H9 (cell line): ENCODE measurements at regions not wholly inside any gene's neighbourhood (a gene's known extent, or its start where the extent isn't known, plus 50 kb on each side); places are given as distances from the start of the nearest gene placed in this dataset.

Experiments used
- DNase-seq: peaks from one replicate; pipeline ENCODE4 v3.0.0-alpha.2; 2017
- H2AFZ ChIP-seq: one replicate; pipeline ENCODE4 v1.6.1; 2013; ENCODE audit warnings: mild to moderate bottlenecking, low read length, control low read depth, moderate library complexity
- H2AK5ac ChIP-seq: 2 replicates; pipeline ENCODE4 v1.6.1; 2013; ENCODE audit warnings: low read length, control low read depth, mixed read lengths; ENCODE audit not compliant: insufficient read length
- H2BK120ac ChIP-seq: one replicate; pipeline ENCODE4 v1.6.1; 2013; ENCODE audit warnings: low read depth, mild to moderate bottlenecking, low read length, control low read depth, inconsistent platforms; ENCODE audit not compliant: poor library complexity, severe bottlenecking
- H2BK12ac ChIP-seq: 2 replicates; pipeline ENCODE4 v1.6.1; 2013; ENCODE audit warnings: low read length, control low read depth, mixed read lengths, low read depth; ENCODE audit not compliant: insufficient read length
- H2BK15ac ChIP-seq: 2 replicates; pipeline ENCODE4 v1.6.1; 2013; ENCODE audit warnings: low read depth, low read length, control low read depth
- H2BK20ac ChIP-seq: one replicate; pipeline ENCODE4 v1.6.1; 2013; ENCODE audit warnings: low read depth, mild to moderate bottlenecking, low read length, control low read depth, inconsistent platforms; ENCODE audit not compliant: poor library complexity, severe bottlenecking
- H2BK5ac ChIP-seq: 2 replicates; pipeline ENCODE4 v1.6.1; 2013; ENCODE audit warnings: low read length, control low read depth, mixed read lengths; ENCODE audit not compliant: insufficient read length
- H3K14ac ChIP-seq: 2 replicates; pipeline ENCODE4 v1.6.1; 2013; ENCODE audit warnings: low read length, control low read depth; ENCODE audit not compliant: insufficient read depth
- H3K18ac ChIP-seq: 2 replicates; pipeline ENCODE4 v1.6.1; 2013; ENCODE audit warnings: low read depth, mild to moderate bottlenecking, mixed read lengths, low read length, control low read depth; ENCODE audit not compliant: insufficient read length
- H3K23ac ChIP-seq: 2 replicates; pipeline ENCODE4 v1.6.1; 2013; ENCODE audit warnings: low read length, control low read depth, mixed read lengths, low read depth; ENCODE audit not compliant: insufficient read length
- H3K23me2 ChIP-seq: 2 replicates; pipeline ENCODE4 v1.6.1; 2013; ENCODE audit warnings: low read depth, mild to moderate bottlenecking, mixed read lengths, low read length, control low read depth; ENCODE audit not compliant: insufficient read length, poor library complexity, severe bottlenecking
- H3K27ac ChIP-seq: 2 replicates; pipeline ENCODE4 v1.5.1; 2013; ENCODE audit warnings: low read length, control low read depth, mixed read lengths, low read depth; ENCODE audit not compliant: insufficient read length
- H3K27me3 ChIP-seq: 2 replicates; pipeline ENCODE4 v1.6.1; 2013; ENCODE audit warnings: low read length, control low read depth, inconsistent platforms; ENCODE audit not compliant: insufficient read depth
- H3K4ac ChIP-seq: 2 replicates; pipeline ENCODE4 v1.6.1; 2013; ENCODE audit warnings: low read depth, mild to moderate bottlenecking, control low read depth, inconsistent platforms, low read length, moderate library complexity
- H3K4me1 ChIP-seq: 2 replicates; pipeline ENCODE4 v1.6.1; 2013; ENCODE audit warnings: low read length, control low read depth, inconsistent platforms; ENCODE audit not compliant: insufficient read depth
- H3K4me2 ChIP-seq: 2 replicates; pipeline ENCODE4 v1.6.1; 2013; ENCODE audit warnings: low read length, control low read depth, mixed read lengths; ENCODE audit not compliant: insufficient read length, insufficient read depth
- H3K56ac ChIP-seq: 2 replicates; pipeline ENCODE4 v1.6.1; 2013; ENCODE audit warnings: low read depth, mild to moderate bottlenecking, mixed read lengths, low read length, control low read depth; ENCODE audit not compliant: insufficient read length
- H3K79me1 ChIP-seq: 2 replicates; pipeline ENCODE4 v1.6.1; 2013; ENCODE audit warnings: low read depth, mild to moderate bottlenecking, moderate library complexity, low read length, control low read depth, inconsistent platforms; ENCODE audit not compliant: insufficient read depth, poor library complexity, severe bottlenecking
- H3K79me2 ChIP-seq: 2 replicates; pipeline ENCODE4 v1.6.1; 2013; ENCODE audit warnings: low read length, control low read depth, inconsistent platforms; ENCODE audit not compliant: insufficient read depth
- H3K9ac ChIP-seq: 2 replicates; pipeline ENCODE4 v1.6.1; 2013; ENCODE audit warnings: low read length, control low read depth, mixed read lengths; ENCODE audit not compliant: insufficient read length; ENCODE audit errors: extremely low read depth
- H3K9me3 ChIP-seq: one replicate; pipeline ENCODE4 v1.6.1; 2013; ENCODE audit warnings: low read depth, low read length, inconsistent platforms; ENCODE audit not compliant: control insufficient read depth
- H3T11ph ChIP-seq: one replicate; pipeline ENCODE4 v1.6.1; 2013; ENCODE audit warnings: mild to moderate bottlenecking, low read length, control low read depth, inconsistent platforms
- H4K20me1 ChIP-seq: one replicate; pipeline ENCODE4 v1.6.1; 2013; ENCODE audit not compliant: control insufficient read depth, insufficient read length, insufficient read depth
- H4K5ac ChIP-seq: 2 replicates; pipeline ENCODE4 v1.6.1; 2013; ENCODE audit warnings: low read depth, mild to moderate bottlenecking, mixed read lengths, low read length, control low read depth; ENCODE audit not compliant: insufficient read length
- H4K8ac ChIP-seq: replicated peaks from 2 replicates; pipeline ENCODE4 v1.6.1; 2013; ENCODE audit warnings: low read length, control low read depth, mixed read lengths, low read depth; ENCODE audit not compliant: insufficient read length
- H4K91ac ChIP-seq: 2 replicates; pipeline ENCODE4 v1.6.1; 2013; ENCODE audit warnings: low read depth, mild to moderate bottlenecking, moderate library complexity, mixed read lengths, low read length, control low read depth; ENCODE audit not compliant: insufficient read length
- H3K27ac Mint-ChIP-seq, 3 experiments: 2 replicates in 2 of 3; 3 replicates in 1 of 3; pipeline ENCODE4 v1.8.0; 2020 to 2021; ENCODE audit warnings: mixed read lengths in 3 of 3, mild to moderate bottlenecking in 1 of 3, moderate library complexity in 1 of 3
- H3K27me3 Mint-ChIP-seq: 2 replicates; pipeline ENCODE4 v1.8.0; 2021; ENCODE audit warnings: low read depth, mild to moderate bottlenecking, moderate library complexity, mixed read lengths
- H3K36me3 Mint-ChIP-seq, 3 experiments: 2 replicates in 2 of 3; 3 replicates in 1 of 3; pipeline ENCODE4 v1.8.0; 2020 to 2021; ENCODE audit warnings: low read depth in 3 of 3, mixed read lengths in 3 of 3; ENCODE audit not compliant: insufficient read depth in 1 of 3
- H3K4me1 Mint-ChIP-seq, 2 experiments: 2 replicates each; pipeline ENCODE4 v1.8.0; 2020; ENCODE audit warnings: mixed read lengths in 2 of 2
- H3K4me3 Mint-ChIP-seq, 2 experiments: 2 replicates in 1 of 2; 3 replicates in 1 of 2; pipeline ENCODE4 v1.8.0; 2020 to 2021; ENCODE audit warnings: mild to moderate bottlenecking in 2 of 2, mixed read lengths in 2 of 2, moderate library complexity in 1 of 2
- H3K9me3 Mint-ChIP-seq, 2 experiments: 2 replicates in 1 of 2; 3 replicates in 1 of 2; pipeline ENCODE4 v1.8.0; 2020; ENCODE audit warnings: mild to moderate bottlenecking in 2 of 2, mixed read lengths in 2 of 2, moderate library complexity in 1 of 2
- CTCF ChIP-seq: fragments of 200-600 bp; sonication (generic); conservative IDR thresholded peaks from 3 replicates; pipeline ENCODE4 v1.8.0; 2021; ENCODE audit warnings: antibody characterized with exemption, mild to moderate bottlenecking
- WGBS: extraction: QIAGEN DNeasy Blood & Tissue Kit; methylation state at CpG from one replicate; pipeline ENCODE4 v1.1.7; 2013; ENCODE audit warnings: missing lambda C conversion rate, low lambda C conversion rate, mixed read lengths; ENCODE audit not compliant: insufficient read length; ENCODE audit errors: extremely low coverage; 5-methylcytosine and 5-hydroxymethylcytosine counted together

- H3K56ac ChIP-seq, result no peak overlapping the region
- H3K18ac ChIP-seq, result peak overlapping the region; percentile 35
- Mint-ChIP-seq H3K36me3 (peaks cover 7 to 26% (median 22%) of the 10 kb centered on the region in 3 experiments; a peak in 5 of 7 replicates), H3K9me3 (peaks cover 0 to 6% of the 10 kb centered on the region in 2 experiments; a peak in 2 of 5 replicates), H3K27ac (peak overlapping the region; percentile 85 to 87 (median 86); a peak in 5 of 7 replicates), H3K4me1 (peaks cover 64 to 73% of the 10 kb centered on the region in 2 experiments), H3K27me3 (no peaks in the 10 kb centered on the region; the same call in 1 of the 2 replicates), H3K4me3 (no peak overlapping the region)
- H2BK120ac ChIP-seq, result no peak overlapping the region
- peak overlapping the region; percentile 41 for H2BK12ac ChIP-seq
- H4K91ac ChIP-seq, result no peak overlapping the region
- H3K4me2 ChIP-seq, result no peak overlapping the region
- peaks cover 2% of the 10 kb centered on the region for H4K20me1 ChIP-seq
- no peaks in the 10 kb centered on the region for H3K79me1 ChIP-seq
- no peak overlapping the region for H3K9ac ChIP-seq
- no peaks in the 10 kb centered on the region for H3K23me2 ChIP-seq
- no peak overlapping the region; the same call in 1 of the 2 replicates for H3K14ac ChIP-seq
- H2BK20ac ChIP-seq, result no peak overlapping the region
- H3K23ac ChIP-seq, result no peak overlapping the region
- H4K8ac ChIP-seq, result no peak overlapping the region
- H2BK15ac ChIP-seq, result no peak overlapping the region
- no peaks in the 10 kb centered on the region for H3K9me3 ChIP-seq
- H2AK5ac ChIP-seq, result peak overlapping the region; percentile 70
- H3K27me3 ChIP-seq, result no peaks in the 10 kb centered on the region; the same call in 1 of the 2 replicates
- no peak overlapping the region for H4K5ac ChIP-seq
- H2AFZ ChIP-seq, result no peak overlapping the region
- no CpG with 5 or more reads among the region's 18 CpGs for WGBS
- H3K79me2 ChIP-seq, result peaks cover 10% of the 10 kb centered on the region; the same call in 1 of the 2 replicates
- no peak for TF ChIP-seq CTCF
- no peak for DNase-seq
- H3K4ac ChIP-seq, result no peak overlapping the region
- no peak overlapping the region for H3T11ph ChIP-seq
- H3K27ac ChIP-seq, result no peak overlapping the region
- no peak overlapping the region for H2BK5ac ChIP-seq
- H3K4me1 ChIP-seq, result peaks cover 11% of the 10 kb centered on the region
Measured at GRCh38 chr2:201966691-201967438, 66.8 kb upstream of the FZD7 start.
